ENCODE measurements at regions not wholly inside any gene's neighbourhood (a gene's known extent, or its start where the extent isn't known, plus 50 kb on each side); places are given as distances from the start of the nearest gene placed in this dataset.

- in situ Hi-C loops (cut with HindIII; ENCODE audit: low sequenced_read_pairs), result no loop called here
- H3K4me3 ChIP-seq (ENCODE audit: low read depth, low read length), result no peak overlapping the region
- TF ChIP-seq, protein P1, sequence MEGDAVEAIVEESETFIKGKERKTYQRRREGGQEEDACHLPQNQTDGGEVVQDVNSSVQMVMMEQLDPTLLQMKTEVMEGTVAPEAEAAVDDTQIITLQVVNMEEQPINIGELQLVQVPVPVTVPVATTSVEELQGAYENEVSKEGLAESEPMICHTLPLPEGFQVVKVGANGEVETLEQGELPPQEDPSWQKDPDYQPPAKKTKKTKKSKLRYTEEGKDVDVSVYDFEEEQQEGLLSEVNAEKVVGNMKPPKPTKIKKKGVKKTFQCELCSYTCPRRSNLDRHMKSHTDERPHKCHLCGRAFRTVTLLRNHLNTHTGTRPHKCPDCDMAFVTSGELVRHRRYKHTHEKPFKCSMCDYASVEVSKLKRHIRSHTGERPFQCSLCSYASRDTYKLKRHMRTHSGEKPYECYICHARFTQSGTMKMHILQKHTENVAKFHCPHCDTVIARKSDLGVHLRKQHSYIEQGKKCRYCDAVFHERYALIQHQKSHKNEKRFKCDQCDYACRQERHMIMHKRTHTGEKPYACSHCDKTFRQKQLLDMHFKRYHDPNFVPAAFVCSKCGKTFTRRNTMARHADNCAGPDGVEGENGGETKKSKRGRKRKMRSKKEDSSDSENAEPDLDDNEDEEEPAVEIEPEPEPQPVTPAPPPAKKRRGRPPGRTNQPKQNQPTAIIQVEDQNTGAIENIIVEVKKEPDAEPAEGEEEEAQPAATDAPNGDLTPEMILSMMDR (IDR thresholded peaks at IDR 0.05; ENCODE audit: low read depth, low read length), result no peak
- no peak for DNase-seq (ENCODE audit: low read depth, low spot score)
These were observed 55.9 kb upstream of the DIO3 start for GRCh38 chr14:101505236-101505970.

GRCh38 chr14:101506211-101506925 lies 54.9 kb upstream of the DIO3 start:
- in situ Hi-C loops (cut with HindIII; ENCODE audit: low sequenced_read_pairs), result no loop called here
- H3K4me3 ChIP-seq (ENCODE audit: low read depth, low read length), result no peak overlapping the region
- DNase-seq (ENCODE audit: low read depth, low spot score), result no peak

DNA sequence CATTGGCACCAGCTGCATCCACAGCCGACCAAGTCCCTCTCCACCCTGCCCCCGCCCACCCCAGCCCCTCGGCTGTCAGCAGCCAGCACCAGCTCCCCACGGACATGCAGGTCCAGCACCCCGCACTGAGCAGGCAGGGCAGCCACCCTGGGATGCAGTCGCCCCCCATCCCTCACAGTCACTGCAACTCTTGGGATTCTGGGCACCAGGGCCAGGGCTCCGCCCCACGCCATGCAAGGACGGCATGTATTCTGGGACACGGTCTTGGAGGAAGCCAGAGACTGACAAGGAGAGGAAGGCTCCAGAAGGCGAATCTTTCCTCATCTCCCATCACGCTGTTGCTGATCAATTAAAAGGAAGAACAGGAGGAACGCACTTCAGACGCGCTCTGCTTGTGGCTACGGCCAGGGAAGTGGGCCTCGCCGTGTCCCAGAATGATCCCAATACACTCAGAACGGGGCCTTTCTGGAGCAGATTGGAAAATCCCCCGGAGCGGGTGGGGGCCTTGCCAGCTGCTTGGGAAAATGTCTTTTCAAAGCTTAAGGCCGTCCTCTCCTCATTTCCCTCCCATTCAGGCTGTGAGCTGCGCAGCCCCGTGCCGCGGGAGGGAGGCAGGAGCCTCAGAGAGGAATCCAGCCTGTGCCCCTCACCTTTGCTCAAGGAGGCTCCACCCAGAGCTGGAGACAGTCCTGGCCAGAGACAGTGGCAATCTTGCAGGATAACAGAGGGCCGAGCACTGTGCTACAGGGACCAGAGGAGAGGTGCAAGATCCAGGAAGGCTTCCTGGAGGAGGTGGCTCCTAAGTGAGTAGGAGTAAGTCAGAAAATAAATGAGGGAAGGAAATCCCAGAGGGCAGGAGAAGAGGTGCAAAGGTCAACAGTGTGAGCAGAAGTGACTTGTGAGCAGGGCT lies 54.1 kb upstream of the DIO3 start:
- DNase-seq (ENCODE audit: low read depth, low spot score), result no peak
- no peak overlapping the region for H3K4me3 ChIP-seq (ENCODE audit: low read depth, low read length)
- in situ Hi-C loops (cut with HindIII; ENCODE audit: low sequenced_read_pairs), result no loop called here
- TF ChIP-seq, protein P1 (IDR thresholded peaks at IDR 0.05; ENCODE audit: low read depth, low read length), result no peak

More at GRCh38 chr14:101506211-101506925, 54.9 kb upstream of the DIO3 start:
- TF ChIP-seq, protein P1 (IDR thresholded peaks at IDR 0.05; ENCODE audit: low read depth, low read length), result no peak

GRCh38 chr14:101507836-101508150 lies 53.5 kb upstream of the DIO3 start:
- TF ChIP-seq, protein P1 (IDR thresholded peaks at IDR 0.05; ENCODE audit: low read depth, low read length), result no peak
- DNase-seq (ENCODE audit: low read depth, low spot score), result no peak
- in situ Hi-C loops (cut with HindIII; ENCODE audit: low sequenced_read_pairs), result no loop called here
- H3K4me3 ChIP-seq (ENCODE audit: low read depth, low read length), result no peak overlapping the region

GRCh38 chr14:101508196-101508947 lies 52.9 kb upstream of the DIO3 start:
- no peak overlapping the region for H3K4me3 ChIP-seq (ENCODE audit: low read depth, low read length)
- in situ Hi-C loops (cut with HindIII; ENCODE audit: low sequenced_read_pairs), result no loop called here
- TF ChIP-seq, protein P1 (IDR thresholded peaks at IDR 0.05; ENCODE audit: low read depth, low read length), result no peak
- no peak for DNase-seq (ENCODE audit: low read depth, low spot score)

All from astrocyte of the spinal cord (primary cell).